ENCODE measurements at regions not wholly inside any gene's neighbourhood (a gene's known extent, or its start where the extent isn't known, plus 50 kb on each side); places are given as distances from the start of the nearest gene placed in this dataset.
"Not testable (repeated sequence)": the region's sequence is repeated elsewhere in the genome, so short reads cannot be mapped to it uniquely, and the experiment has no call there.

- no peak for DNase-seq (ENCODE audit: low spot score)
- TF ChIP-seq, protein P1, sequence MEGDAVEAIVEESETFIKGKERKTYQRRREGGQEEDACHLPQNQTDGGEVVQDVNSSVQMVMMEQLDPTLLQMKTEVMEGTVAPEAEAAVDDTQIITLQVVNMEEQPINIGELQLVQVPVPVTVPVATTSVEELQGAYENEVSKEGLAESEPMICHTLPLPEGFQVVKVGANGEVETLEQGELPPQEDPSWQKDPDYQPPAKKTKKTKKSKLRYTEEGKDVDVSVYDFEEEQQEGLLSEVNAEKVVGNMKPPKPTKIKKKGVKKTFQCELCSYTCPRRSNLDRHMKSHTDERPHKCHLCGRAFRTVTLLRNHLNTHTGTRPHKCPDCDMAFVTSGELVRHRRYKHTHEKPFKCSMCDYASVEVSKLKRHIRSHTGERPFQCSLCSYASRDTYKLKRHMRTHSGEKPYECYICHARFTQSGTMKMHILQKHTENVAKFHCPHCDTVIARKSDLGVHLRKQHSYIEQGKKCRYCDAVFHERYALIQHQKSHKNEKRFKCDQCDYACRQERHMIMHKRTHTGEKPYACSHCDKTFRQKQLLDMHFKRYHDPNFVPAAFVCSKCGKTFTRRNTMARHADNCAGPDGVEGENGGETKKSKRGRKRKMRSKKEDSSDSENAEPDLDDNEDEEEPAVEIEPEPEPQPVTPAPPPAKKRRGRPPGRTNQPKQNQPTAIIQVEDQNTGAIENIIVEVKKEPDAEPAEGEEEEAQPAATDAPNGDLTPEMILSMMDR (conservative IDR thresholded peaks at IDR 0.05; ENCODE audit: low read depth): no peak
- no peak overlapping the region for H3K27ac ChIP-seq
- CTCF ChIA-PET: no interaction called here
- POLR2A ChIA-PET (ENCODE audit: low non-redundant PET): no interaction called here
Measured at GRCh38 chr6:154632119-154632518, 101.1 kb upstream of the SCAF8 start.

- TF ChIP-seq, protein P1 (conservative IDR thresholded peaks at IDR 0.05; ENCODE audit: low read depth): no peak
- CTCF ChIA-PET: no interaction called here
- DNase-seq (ENCODE audit: low spot score): no peak
- H3K27ac ChIP-seq: no peak overlapping the region
- POLR2A ChIA-PET (ENCODE audit: low non-redundant PET): no interaction called here
Measured at GRCh38 chr6:154637392-154637791, 95.8 kb upstream of the SCAF8 start.

- TF ChIP-seq, protein P1 (conservative IDR thresholded peaks at IDR 0.05; ENCODE audit: low read depth): no peak
- POLR2A ChIA-PET (ENCODE audit: low non-redundant PET): no interaction called here
- H3K27ac ChIP-seq: no peak overlapping the region
- no peak for DNase-seq (ENCODE audit: low spot score)
- CTCF ChIA-PET: no interaction called here
Measured at GRCh38 chr6:154638369-154638768, 94.8 kb upstream of the SCAF8 start.

GRCh38 chr6:154639196-154639595, 94.0 kb upstream of the SCAF8 start:
- POLR2A ChIA-PET (ENCODE audit: low non-redundant PET); H3K27ac ChIP-seq; DNase-seq (ENCODE audit: low spot score); CTCF ChIA-PET: not testable (repeated sequence)

DNA sequence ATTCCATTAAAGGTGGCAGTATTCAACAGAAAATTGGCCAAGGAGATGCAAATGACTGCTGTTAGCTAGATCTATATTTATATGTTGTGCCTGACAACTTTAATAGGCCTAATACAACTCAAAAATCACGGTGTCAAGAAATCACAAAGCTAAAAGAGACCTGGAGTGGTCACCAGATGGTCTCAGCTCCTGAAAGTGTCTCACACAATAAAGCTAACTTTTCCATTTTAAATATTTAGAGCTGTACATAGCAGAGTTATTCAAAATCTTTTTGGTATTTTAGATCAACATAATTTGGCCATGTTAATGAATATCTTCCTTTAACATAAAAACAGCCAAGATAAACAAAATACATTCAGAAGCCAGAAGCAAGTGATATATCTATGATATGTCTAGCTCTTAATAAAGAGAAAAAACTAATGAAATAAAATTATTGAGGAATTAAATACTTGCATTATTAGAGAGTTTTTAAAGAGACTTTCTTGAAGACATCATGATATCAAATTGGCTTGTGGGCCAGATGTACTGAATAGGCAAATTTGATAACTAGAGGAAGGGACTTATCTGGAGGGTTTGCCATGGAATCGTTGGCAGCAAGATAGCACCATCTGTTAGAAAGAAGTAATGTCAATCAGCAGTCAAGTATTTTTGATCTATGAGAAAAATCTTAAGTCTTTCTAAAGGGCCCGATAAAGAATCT, 84.9 kb upstream of the SCAF8 start:
- POLR2A ChIA-PET (ENCODE audit: low non-redundant PET): no interaction called here
- DNase-seq (ENCODE audit: low spot score): no peak
- CTCF ChIA-PET: interaction anchor here (0.5 to 0.6 kb wide), 2 partner anchors 20 to 294 kb away, joined by 3 to 4 read pairs; no protein-coding TSS in a partner anchor
- TF ChIP-seq, protein P1 (conservative IDR thresholded peaks at IDR 0.05; ENCODE audit: low read depth): no peak
- H3K27ac ChIP-seq: no peak overlapping the region

DNA sequence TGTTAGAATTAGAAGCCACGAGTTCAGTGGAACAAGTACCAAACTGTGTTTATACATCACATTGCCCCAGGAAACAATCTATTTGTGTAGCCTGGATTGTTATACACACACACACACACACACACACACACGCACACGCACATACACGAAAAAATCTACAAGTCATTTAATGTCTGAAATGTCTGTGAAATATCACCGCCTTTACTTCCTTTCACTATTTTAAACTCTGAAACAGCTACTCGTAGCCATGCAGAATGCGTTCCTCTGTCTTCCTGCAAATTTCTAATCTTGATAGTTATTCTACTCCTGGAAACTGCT, 84.4 kb upstream of the SCAF8 start:
- ChIA-PET POLR2A (ENCODE audit: low non-redundant PET) (no interaction called here), CTCF (no interaction called here)
- H3K27ac ChIP-seq: no peak overlapping the region
- no peak for DNase-seq (ENCODE audit: low spot score)
- TF ChIP-seq, protein P1 (conservative IDR thresholded peaks at IDR 0.05; ENCODE audit: low read depth): no peak

DNA sequence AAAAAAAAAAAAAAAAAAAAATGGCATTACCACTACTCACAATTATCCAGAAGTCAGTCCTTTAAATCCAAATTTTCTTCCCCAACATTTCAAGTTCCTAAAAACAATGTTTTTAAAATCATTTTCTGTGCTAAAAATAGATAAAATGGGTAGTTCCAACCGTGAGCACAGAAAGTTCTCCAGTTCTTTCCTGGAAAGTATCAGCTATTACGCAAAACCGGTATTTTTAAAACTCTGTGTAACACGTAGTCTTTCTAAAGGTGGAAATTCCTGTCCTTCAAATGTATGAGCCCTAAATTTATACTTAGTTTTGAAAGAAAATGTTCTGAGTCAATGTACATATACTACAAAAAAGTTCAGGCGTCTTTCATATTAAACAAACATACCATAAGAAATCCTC, 83.5 kb upstream of the SCAF8 start:
- CTCF ChIA-PET: no interaction called here
- POLR2A ChIA-PET (ENCODE audit: low non-redundant PET): no interaction called here
- H3K27ac ChIP-seq: no peak overlapping the region
- no peak for DNase-seq (ENCODE audit: low spot score)
- TF ChIP-seq, protein P1 (conservative IDR thresholded peaks at IDR 0.05; ENCODE audit: low read depth): no peak
